Gastroesophageal sphincter (tissue), 4 donors: ENCODE measurements at regions not wholly inside any gene's neighbourhood (a gene's known extent, or its start where the extent isn't known, plus 50 kb on each side); places are given as distances from the start of the nearest gene placed in this dataset.
"Not testable (repeated sequence)": the region's sequence is repeated elsewhere in the genome, so short reads cannot be mapped to it uniquely, and the experiment has no call there.

Experiments used
- ATAC-seq: fragments of 150-250 bp; one replicate; pipeline ENCODE4 v1.9.1; 2016; ENCODE audit warnings: mild to moderate bottlenecking, moderate library complexity
- H3K27ac ChIP-seq, 4 donors: fragments of 200-600 bp; sonication (generic) in 3 of 4; 1 replicate in 3 of 4; 2 replicates in 1 of 4; pipeline ENCODE4 v1.5.1; 2016 to 2019
- H3K27me3 ChIP-seq: fragments of 200-600 bp; sonication (generic); one replicate; pipeline ENCODE4 v1.5.1; 2019
- H3K36me3 ChIP-seq, 2 donors: fragments of 200-600 bp; sonication (generic); one replicate each; pipeline ENCODE4 v1.5.1; 2019; ENCODE audit warnings: control low read depth in 1 of 2
- H3K4me1 ChIP-seq, 3 donors: fragments of 200-600 bp; sonication (generic); 1 replicate in 2 of 3; 2 replicates in 1 of 3; pipeline ENCODE4 v1.5.1; 2016 to 2019; ENCODE audit warnings: control low read depth in 2 of 3
- H3K4me3 ChIP-seq, 2 donors: fragments of 200-600 bp; sonication (generic); one replicate each; pipeline ENCODE4 v1.5.1; 2019; ENCODE audit warnings: mild to moderate bottlenecking in 1 of 2, moderate library complexity in 1 of 2
- H3K9me3 ChIP-seq, 3 donors: fragments of 200-600 bp; sonication (generic); one replicate each; pipeline ENCODE4 v1.5.1; 2017 to 2019; ENCODE audit warnings: control low read depth in 2 of 3
- EP300 ChIP-seq: sonication (generic); formaldehyde crosslinking; IDR thresholded peaks from one replicate; pipeline ENCODE4 v1.6.1; 2017; ENCODE audit warnings: antibody characterized with exemption, mild to moderate bottlenecking
- POLR2A ChIP-seq, 2 donors: fragments of 450-650 bp; IDR thresholded peaks; one replicate each; pipeline ENCODE4 v1.6.1; 2017; ENCODE audit warnings: antibody characterized with exemption in 2 of 2, mild to moderate bottlenecking in 2 of 2, moderate library complexity in 1 of 2
- POLR2AphosphoS5 ChIP-seq: sonication (generic); formaldehyde crosslinking; IDR thresholded peaks from one replicate; pipeline ENCODE4 v1.6.1; 2017; ENCODE audit warnings: antibody characterized with exemption
- WGBS, 2 donors: methylation state at CpG; one replicate each; pipeline ENCODE4 v1.1.5; 2018; ENCODE audit warnings: low coverage in 1 of 2; 5-methylcytosine and 5-hydroxymethylcytosine counted together
- TF ChIP-seq, protein P1 (sequence below), 4 experiments: fragments of 200-600 bp in 2 of 4; fragments of 450-650 bp in 2 of 4; sonication (generic) in 1 of 4; IDR thresholded peaks; one replicate each; pipeline ENCODE4 v1.5.1; 2017 to 2019; ENCODE audit warnings: antibody characterized with exemption in 4 of 4, mild to moderate bottlenecking in 2 of 4, moderate library complexity in 2 of 4

DNA sequence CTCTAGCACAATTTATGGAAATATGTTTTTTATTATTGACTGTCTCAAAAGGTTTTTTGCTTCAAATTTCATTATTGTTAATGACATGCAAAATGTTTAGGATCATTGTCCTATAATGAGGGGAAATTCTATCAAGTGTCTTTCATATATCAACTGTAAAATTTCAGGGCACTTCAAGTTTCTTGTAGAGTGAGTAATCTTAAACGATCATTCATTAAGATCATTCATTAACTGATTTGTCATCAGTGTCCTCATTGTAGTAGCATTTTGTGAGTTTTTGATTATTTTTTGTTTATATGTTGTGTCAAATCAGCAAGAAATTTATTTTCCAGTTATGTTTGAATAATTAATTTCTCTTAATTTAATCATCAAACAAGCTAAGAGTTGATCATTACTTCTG lies 111.8 kb upstream of the PRDX6 start:
- no peaks in the 10 kb centered on the region for H3K27me3 ChIP-seq
- no peaks in the 10 kb centered on the region for H3K36me3 ChIP-seq
- no peaks in the 10 kb centered on the region for H3K4me1 ChIP-seq
- no peak overlapping the region for H3K4me3 ChIP-seq
- 78 to 93% methylated on average over 1 of the region's 1 CpG for WGBS, 2 donors
- H3K9me3 ChIP-seq = no peaks in the 10 kb centered on the region
- no peak for TF ChIP-seq EP300
- no peak for TF ChIP-seq POLR2AphosphoS5
- TF ChIP-seq, protein P1, sequence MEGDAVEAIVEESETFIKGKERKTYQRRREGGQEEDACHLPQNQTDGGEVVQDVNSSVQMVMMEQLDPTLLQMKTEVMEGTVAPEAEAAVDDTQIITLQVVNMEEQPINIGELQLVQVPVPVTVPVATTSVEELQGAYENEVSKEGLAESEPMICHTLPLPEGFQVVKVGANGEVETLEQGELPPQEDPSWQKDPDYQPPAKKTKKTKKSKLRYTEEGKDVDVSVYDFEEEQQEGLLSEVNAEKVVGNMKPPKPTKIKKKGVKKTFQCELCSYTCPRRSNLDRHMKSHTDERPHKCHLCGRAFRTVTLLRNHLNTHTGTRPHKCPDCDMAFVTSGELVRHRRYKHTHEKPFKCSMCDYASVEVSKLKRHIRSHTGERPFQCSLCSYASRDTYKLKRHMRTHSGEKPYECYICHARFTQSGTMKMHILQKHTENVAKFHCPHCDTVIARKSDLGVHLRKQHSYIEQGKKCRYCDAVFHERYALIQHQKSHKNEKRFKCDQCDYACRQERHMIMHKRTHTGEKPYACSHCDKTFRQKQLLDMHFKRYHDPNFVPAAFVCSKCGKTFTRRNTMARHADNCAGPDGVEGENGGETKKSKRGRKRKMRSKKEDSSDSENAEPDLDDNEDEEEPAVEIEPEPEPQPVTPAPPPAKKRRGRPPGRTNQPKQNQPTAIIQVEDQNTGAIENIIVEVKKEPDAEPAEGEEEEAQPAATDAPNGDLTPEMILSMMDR (IDR thresholded peaks at IDR 0.05) = no peak
- no peak for TF ChIP-seq POLR2A (IDR thresholded peaks at IDR 0.05)
- no peak overlapping the region for H3K27ac ChIP-seq
- no peak for ATAC-seq

DNA sequence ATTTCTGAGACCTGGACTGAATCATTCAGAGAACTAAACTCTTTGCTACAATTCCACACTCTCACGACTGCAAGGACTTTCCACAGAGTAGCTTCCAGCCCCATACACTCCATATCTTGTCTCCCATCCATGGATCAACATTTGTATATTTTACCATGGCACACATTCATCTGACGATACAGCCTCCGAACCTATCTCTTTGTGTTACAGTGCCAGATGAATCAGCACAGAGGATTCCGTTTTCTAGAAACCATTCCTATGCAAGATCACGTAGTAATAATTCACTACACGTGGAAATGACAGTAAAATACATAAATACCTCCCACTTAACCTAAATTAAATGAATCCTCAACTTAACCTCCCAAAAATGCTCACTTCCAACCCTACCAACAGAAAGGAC lies 110.0 kb upstream of the PRDX6 start:
- H3K27me3 ChIP-seq = no peaks in the 10 kb centered on the region
- no peak overlapping the region for H3K27ac ChIP-seq
- no peaks in the 10 kb centered on the region for H3K36me3 ChIP-seq
- TF ChIP-seq, protein P1 (IDR thresholded peaks at IDR 0.05) = no peak
- no peak for TF ChIP-seq POLR2A (IDR thresholded peaks at IDR 0.05)
- TF ChIP-seq POLR2AphosphoS5 = no peak
- TF ChIP-seq EP300 = no peak
- 72 to 79% methylated on average over 6 of the region's 6 CpGs for WGBS, 2 donors
- no peak for ATAC-seq
- H3K4me3 ChIP-seq = no peak overlapping the region
- H3K4me1 ChIP-seq = no peaks in the 10 kb centered on the region
- H3K9me3 ChIP-seq = no peaks in the 10 kb centered on the region

DNA sequence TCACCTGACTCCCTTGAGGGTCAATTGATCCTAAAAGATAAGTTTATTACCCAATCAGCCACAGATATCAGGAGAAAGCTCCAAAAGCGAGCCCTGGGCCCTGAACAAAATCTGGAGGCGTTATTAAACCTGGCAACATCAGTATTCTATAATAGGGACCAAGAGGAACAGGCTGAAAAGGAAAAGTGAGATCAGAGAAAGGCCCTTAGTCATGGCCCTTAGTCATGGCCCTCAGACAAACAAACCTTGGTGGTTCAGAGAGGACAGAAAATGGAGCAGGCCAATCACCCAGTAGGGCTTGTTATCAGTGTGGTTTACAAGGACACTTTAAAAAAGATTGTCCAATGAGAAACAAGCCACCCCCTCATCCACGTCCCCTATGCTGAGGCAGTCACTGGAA lies 106.5 kb upstream of the PRDX6 start:
- not testable (repeated sequence) for H3K27ac ChIP-seq, H3K4me1 ChIP-seq, H3K4me3 ChIP-seq, H3K9me3 ChIP-seq, ATAC-seq, H3K36me3 ChIP-seq, H3K27me3 ChIP-seq
- WGBS, 2 donors = 72 to 81% methylated on average over 3 of the region's 3 CpGs

DNA sequence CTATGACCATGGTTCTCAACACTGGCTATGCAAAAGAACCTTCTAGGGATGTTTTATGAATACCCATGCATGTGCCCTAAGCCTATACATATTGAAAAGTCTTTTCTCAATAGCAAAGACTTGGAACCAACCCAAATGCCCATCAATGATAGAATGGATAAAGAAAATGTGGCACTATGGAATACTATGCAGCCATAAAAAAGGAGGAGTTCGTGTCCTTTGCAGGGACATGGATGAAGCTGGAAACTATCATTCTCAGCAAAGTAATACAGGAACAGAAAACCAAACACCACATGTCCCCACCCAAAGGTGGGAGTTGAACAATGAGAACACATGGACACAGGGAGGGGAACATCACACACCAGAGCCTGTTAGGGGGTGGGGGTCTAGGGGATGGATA lies 101.1 kb upstream of the PRDX6 start:
- not testable (repeated sequence) for H3K27ac ChIP-seq, H3K9me3 ChIP-seq, H3K4me3 ChIP-seq, H3K4me1 ChIP-seq, H3K36me3 ChIP-seq, H3K27me3 ChIP-seq, ATAC-seq
- 75 to 100% methylated on average over 1 of the region's 1 CpG for WGBS, 2 donors

DNA sequence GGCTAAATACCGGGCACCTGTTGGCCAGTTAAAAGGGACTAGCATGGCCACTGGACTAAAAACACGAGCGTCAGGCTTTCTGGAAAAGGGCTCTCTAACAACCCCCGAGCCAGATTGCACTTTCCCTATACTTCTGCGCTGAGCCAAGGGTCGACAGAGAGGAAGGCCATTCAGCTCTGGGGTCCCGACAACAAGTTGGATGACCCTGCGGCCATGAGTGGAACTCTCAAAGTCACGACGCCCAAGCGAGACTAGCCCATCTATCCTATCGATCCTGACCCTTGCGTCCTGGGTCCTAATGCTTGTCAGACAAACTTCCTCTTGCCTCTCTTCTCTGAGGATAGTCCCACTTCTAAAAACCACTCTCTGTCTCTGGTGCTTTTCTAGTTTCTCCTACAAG lies 99.9 kb upstream of the PRDX6 start:
- ATAC-seq = no peak
- 79 to 96% methylated on average over 5 to 9 of the region's 13 CpGs for WGBS, 2 donors
- H3K36me3 ChIP-seq = peaks cover 0 to 4% of the 10 kb centered on the region in 2 donors
- H3K27ac ChIP-seq = no peak overlapping the region
- no peaks in the 10 kb centered on the region for H3K4me1 ChIP-seq
- no peaks in the 10 kb centered on the region for H3K27me3 ChIP-seq
- H3K4me3 ChIP-seq = no peak overlapping the region
- peaks cover 0 to 8% (median 0%) of the 10 kb centered on the region in 3 donors for H3K9me3 ChIP-seq
- no peak for TF ChIP-seq POLR2AphosphoS5
- TF ChIP-seq, protein P1 (IDR thresholded peaks at IDR 0.05) = no peak
- no peak for TF ChIP-seq EP300
- no peak for TF ChIP-seq POLR2A (IDR thresholded peaks at IDR 0.05)

DNA sequence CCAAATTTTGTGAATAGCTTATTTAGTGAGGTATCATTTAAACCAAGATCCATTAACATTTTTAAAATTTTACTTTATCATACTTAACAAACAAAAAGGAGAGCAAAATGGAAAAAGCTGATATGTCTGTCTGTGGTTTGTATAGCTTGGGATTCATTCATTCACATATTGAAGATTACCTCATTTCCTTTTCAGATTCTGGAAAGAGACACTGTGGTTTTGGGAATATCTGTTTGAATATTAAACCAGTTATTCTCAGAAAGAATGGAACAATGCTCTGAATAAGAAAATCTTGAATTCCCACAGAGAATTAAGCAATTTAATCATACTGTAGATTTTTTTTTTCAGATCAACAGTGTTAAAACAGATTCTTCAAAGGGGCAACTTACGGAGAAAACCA lies 93.8 kb upstream of the PRDX6 start:
- no peaks in the 10 kb centered on the region for H3K9me3 ChIP-seq
- no peak for TF ChIP-seq POLR2A (IDR thresholded peaks at IDR 0.05)
- TF ChIP-seq, protein P1 (IDR thresholded peaks at IDR 0.05) = no peak
- TF ChIP-seq EP300 = no peak
- no peak for TF ChIP-seq POLR2AphosphoS5
- H3K36me3 ChIP-seq = peaks cover 0 to 4% of the 10 kb centered on the region in 2 donors
- H3K27me3 ChIP-seq = no peaks in the 10 kb centered on the region
- ATAC-seq = no peak
- no peak overlapping the region for H3K27ac ChIP-seq
- no peak overlapping the region for H3K4me3 ChIP-seq
- no peaks in the 10 kb centered on the region for H3K4me1 ChIP-seq
- WGBS, 2 donors = 82% methylated on average over 1 of the region's 1 CpG; no CpG with 5 or more reads in 1 of the 2 donors
